GM23338 (cell line): ENCODE measurements at regions not wholly inside any gene's neighbourhood (a gene's known extent, or its start where the extent isn't known, plus 50 kb on each side); places are given as distances from the start of the nearest gene placed in this dataset.

Experiments
- ATAC-seq: fragments of 200-7000 bp; cut with Tn5 transposase; 3 replicates; pipeline ENCODE4 v1.9.1; 2020
- DNase-seq: peaks from one replicate; pipeline ENCODE4 v3.0.0-alpha.2; 2015; ENCODE audit warnings: low spot score
- H2AFZ ChIP-seq: fragments of 200-600 bp; sonication (generic); 2 replicates; pipeline ENCODE4 v1.8.0; 2016; ENCODE audit warnings: antibody characterized with exemption, mild to moderate bottlenecking, moderate library complexity
- H3F3A ChIP-seq: fragments of 200-600 bp; sonication (generic); replicated peaks from 2 replicates; pipeline ENCODE4 v1.8.0; 2017; ENCODE audit warnings: antibody characterized with exemption, mixed run types, low read depth
- H3K27ac ChIP-seq: fragments of 200-600 bp; sonication (generic); 2 replicates; pipeline ENCODE4 v1.6.1; 2016; ENCODE audit warnings: low read depth
- H3K27me3 ChIP-seq: fragments of 200-600 bp; sonication (generic); 2 replicates; pipeline ENCODE4 v1.8.0; 2016; ENCODE audit warnings: mild to moderate bottlenecking, mixed run types, moderate library complexity; ENCODE audit not compliant: insufficient read depth
- H3K36me3 ChIP-seq: fragments of 200-600 bp; sonication (generic); 2 replicates; pipeline ENCODE4 v1.8.0; 2016; ENCODE audit warnings: mild to moderate bottlenecking; ENCODE audit not compliant: insufficient read depth
- H3K4me1 ChIP-seq: fragments of 200-600 bp; sonication (generic); 2 replicates; pipeline ENCODE4 v1.8.0; 2016; ENCODE audit warnings: mild to moderate bottlenecking, moderate library complexity; ENCODE audit not compliant: insufficient read depth
- H3K4me2 ChIP-seq: fragments of 200-600 bp; sonication (generic); 2 replicates; pipeline ENCODE4 v1.7.1; 2017; ENCODE audit warnings: mixed run types
- H3K4me3 ChIP-seq: fragments of 200-600 bp; sonication (generic); 2 replicates; pipeline ENCODE4 v1.6.1; 2016; ENCODE audit warnings: mixed run types
- H3K79me2 ChIP-seq: fragments of 200-600 bp; sonication (generic); replicated peaks from 2 replicates; pipeline ENCODE4 v1.8.0; 2017; ENCODE audit warnings: mild to moderate bottlenecking; ENCODE audit not compliant: insufficient read depth
- H3K9me2 ChIP-seq: fragments of 200-600 bp; sonication (generic); 2 replicates; pipeline ENCODE4 v1.8.0; 2017; ENCODE audit not compliant: insufficient read depth
- H4K20me1 ChIP-seq: fragments of 200-600 bp; sonication (generic); replicated peaks from 2 replicates; pipeline ENCODE4 v1.8.0; 2017; ENCODE audit warnings: mild to moderate bottlenecking; ENCODE audit not compliant: insufficient read depth
- H3K27ac Mint-ChIP-seq: 2 replicates; pipeline ENCODE4 v1.8.0; 2020; ENCODE audit warnings: inconsistent platforms, mild to moderate bottlenecking, moderate library complexity, mixed read lengths
- H3K27me3 Mint-ChIP-seq: 3 replicates; pipeline ENCODE4 v1.8.0; 2022; ENCODE audit warnings: low read depth, mild to moderate bottlenecking, moderate library complexity, mixed read lengths, inconsistent platforms; ENCODE audit not compliant: insufficient read depth, poor library complexity
- H3K36me3 Mint-ChIP-seq: 3 replicates; pipeline ENCODE4 v1.8.0; 2021; ENCODE audit warnings: low read depth, mild to moderate bottlenecking, inconsistent platforms, moderate library complexity, mixed read lengths
- H3K4me1 Mint-ChIP-seq: 3 replicates; pipeline ENCODE4 v1.8.0; 2020; ENCODE audit warnings: mild to moderate bottlenecking, inconsistent platforms, mixed read lengths
- H3K4me3 Mint-ChIP-seq: 3 replicates; pipeline ENCODE4 v1.8.0; 2021; ENCODE audit warnings: moderate library complexity, mild to moderate bottlenecking, inconsistent platforms, mixed read lengths
- H3K9me3 Mint-ChIP-seq: 3 replicates; pipeline ENCODE4 v1.8.0; 2020; ENCODE audit warnings: moderate library complexity, mild to moderate bottlenecking, inconsistent platforms, mixed read lengths
- EZH2 ChIP-seq: fragments of 200-600 bp; sonication (generic); IDR thresholded peaks from one replicate; pipeline ENCODE4 v1.8.0; 2017; ENCODE audit warnings: antibody characterized with exemption, mild to moderate bottlenecking, low read depth; ENCODE audit not compliant: unreplicated experiment
- EZH2phosphoT487 ChIP-seq: fragments of 200-600 bp; sonication (generic); IDR thresholded peaks from one replicate; pipeline ENCODE4 v1.8.1; 2018; ENCODE audit warnings: antibody characterized with exemption; ENCODE audit not compliant: unreplicated experiment
- POLR2AphosphoS5 ChIP-seq: IDR thresholded peaks from 2 replicates; pipeline ENCODE4 v1.6.1; 2016; ENCODE audit warnings: antibody characterized with exemption, low read depth
- STAT1 ChIP-seq: IDR thresholded peaks from one replicate; pipeline ENCODE4 v1.6.1; 2016; ENCODE audit warnings: antibody characterized with exemption; ENCODE audit not compliant: unreplicated experiment
- ZNF114 ChIP-seq: fragments of 250-450 bp; sonication (Bioruptor Pico); IDR thresholded peaks from 2 replicates; pipeline ENCODE4 v1.5.0; 2020; ENCODE audit warnings: mild to moderate bottlenecking, moderate library complexity
- ZNF331 ChIP-seq: fragments of 250-450 bp; sonication (Bioruptor Pico); IDR thresholded peaks from 2 replicates; pipeline ENCODE4 v1.5.0; 2020; ENCODE audit warnings: low read depth, mild to moderate bottlenecking, moderate library complexity
- ZNF462 ChIP-seq: fragments of 250-450 bp; sonication (Bioruptor Pico); IDR thresholded peaks from 2 replicates; pipeline ENCODE4 v1.5.0; 2020; ENCODE audit warnings: mild to moderate bottlenecking, moderate library complexity
- TF ChIP-seq, protein P1 (sequence below): IDR thresholded peaks from 2 replicates; pipeline ENCODE4 v1.6.1; 2016; ENCODE audit warnings: antibody characterized with exemption

DNA sequence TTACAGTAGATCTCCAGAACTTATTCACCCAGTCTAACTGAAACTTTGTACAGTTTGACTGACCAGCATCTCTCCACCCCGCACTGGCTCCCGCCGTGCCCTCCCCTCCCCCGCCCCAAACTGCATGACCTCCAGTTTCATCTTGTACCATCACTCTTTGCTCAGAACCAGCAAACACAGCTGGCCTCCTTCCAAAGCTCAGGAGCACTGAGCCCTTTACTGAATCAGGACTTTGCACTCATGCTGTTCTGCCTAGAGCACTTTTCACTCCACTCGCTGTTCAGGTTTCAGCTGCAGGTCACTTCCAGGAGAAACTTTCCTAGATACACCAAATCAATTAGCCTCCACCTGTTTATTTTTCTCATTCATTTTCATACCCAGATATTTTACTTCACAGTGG lies 455.3 kb upstream of the PDE3A start:
- ATAC-seq (no peak), DNase-seq (no peak)
- H3K9me2 ChIP-seq = no peaks in the 10 kb centered on the region
- H3K4me2 ChIP-seq = no peak overlapping the region
- no peaks in the 10 kb centered on the region for H3F3A ChIP-seq
- no peaks in the 10 kb centered on the region for H4K20me1 ChIP-seq
- no peak overlapping the region for H3K27ac ChIP-seq
- no peak overlapping the region for H3K4me3 ChIP-seq
- H3K4me1 Mint-ChIP-seq = peaks cover 39% of the 10 kb centered on the region
- no peaks in the 10 kb centered on the region for H3K36me3 Mint-ChIP-seq
- no peaks in the 10 kb centered on the region for H3K9me3 Mint-ChIP-seq
- no peaks in the 10 kb centered on the region for H3K27me3 ChIP-seq
- peaks cover 29% of the 10 kb centered on the region for H3K4me1 ChIP-seq
- H3K27me3 Mint-ChIP-seq = peaks cover 9% of the 10 kb centered on the region
- H3K36me3 ChIP-seq = no peaks in the 10 kb centered on the region
- H3K27ac Mint-ChIP-seq = no peak overlapping the region
- H3K4me3 Mint-ChIP-seq = no peak overlapping the region
- H2AFZ ChIP-seq = no peak overlapping the region
- TF ChIP-seq, protein P1, sequence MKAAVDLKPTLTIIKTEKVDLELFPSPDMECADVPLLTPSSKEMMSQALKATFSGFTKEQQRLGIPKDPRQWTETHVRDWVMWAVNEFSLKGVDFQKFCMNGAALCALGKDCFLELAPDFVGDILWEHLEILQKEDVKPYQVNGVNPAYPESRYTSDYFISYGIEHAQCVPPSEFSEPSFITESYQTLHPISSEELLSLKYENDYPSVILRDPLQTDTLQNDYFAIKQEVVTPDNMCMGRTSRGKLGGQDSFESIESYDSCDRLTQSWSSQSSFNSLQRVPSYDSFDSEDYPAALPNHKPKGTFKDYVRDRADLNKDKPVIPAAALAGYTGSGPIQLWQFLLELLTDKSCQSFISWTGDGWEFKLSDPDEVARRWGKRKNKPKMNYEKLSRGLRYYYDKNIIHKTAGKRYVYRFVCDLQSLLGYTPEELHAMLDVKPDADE = no peak
- TF ChIP-seq EZH2 (no peak), ZNF462 (CRISPR knock-in tag) (no peak), ZNF331 (CRISPR knock-in tag) (no peak), STAT1 (no peak), ZNF114 (CRISPR knock-in tag) (no peak), EZH2phosphoT487 (no peak), POLR2AphosphoS5 (no peak)
- no peaks in the 10 kb centered on the region for H3K79me2 ChIP-seq
